Glutamatergic neuron (in vitro differentiated cells): ENCODE measurements at regions not wholly inside any gene's neighbourhood (a gene's known extent, or its start where the extent isn't known, plus 50 kb on each side); places are given as distances from the start of the nearest gene placed in this dataset.
A peak's percentile ranks its signal among the peaks of the same experiment; 100 is the strongest.

Source experiments
- DNase-seq: peaks from one replicate; pipeline ENCODE4 v3.0.0; 2022
- H3K27ac Mint-ChIP-seq: one replicate; pipeline ENCODE4 v1.8.0; 2020; ENCODE audit warnings: mild to moderate bottlenecking, mixed read lengths, inconsistent platforms; ENCODE audit not compliant: unreplicated experiment
- H3K27me3 Mint-ChIP-seq: one replicate; pipeline ENCODE4 v1.8.0; 2020; ENCODE audit warnings: mild to moderate bottlenecking, moderate library complexity, mixed read lengths, inconsistent platforms; ENCODE audit not compliant: unreplicated experiment
- H3K36me3 Mint-ChIP-seq: one replicate; pipeline ENCODE4 v1.8.0; 2020; ENCODE audit warnings: mild to moderate bottlenecking, mixed read lengths, inconsistent platforms; ENCODE audit not compliant: unreplicated experiment
- H3K4me1 Mint-ChIP-seq: one replicate; pipeline ENCODE4 v1.8.0; 2020; ENCODE audit warnings: mild to moderate bottlenecking, low read depth, mixed read lengths, inconsistent platforms; ENCODE audit not compliant: unreplicated experiment
- H3K4me3 Mint-ChIP-seq: one replicate; pipeline ENCODE4 v1.8.0; 2020; ENCODE audit warnings: mild to moderate bottlenecking, mixed read lengths, inconsistent platforms; ENCODE audit not compliant: unreplicated experiment
- H3K9me3 Mint-ChIP-seq: one replicate; pipeline ENCODE4 v1.8.0; 2020; ENCODE audit warnings: mild to moderate bottlenecking, moderate library complexity, mixed read lengths, inconsistent platforms; ENCODE audit not compliant: unreplicated experiment
- TF ChIP-seq, protein P1 (sequence below): fragments of 200-600 bp; sonication (generic); IDR thresholded peaks from one replicate; pipeline ENCODE4 v1.5.0; 2021; ENCODE audit not compliant: partially characterized antibody, unreplicated experiment

- H3K4me1 Mint-ChIP-seq, result no peaks in the 10 kb centered on the region
- no peak for DNase-seq
- no peak overlapping the region for H3K27ac Mint-ChIP-seq
- TF ChIP-seq, protein P1, sequence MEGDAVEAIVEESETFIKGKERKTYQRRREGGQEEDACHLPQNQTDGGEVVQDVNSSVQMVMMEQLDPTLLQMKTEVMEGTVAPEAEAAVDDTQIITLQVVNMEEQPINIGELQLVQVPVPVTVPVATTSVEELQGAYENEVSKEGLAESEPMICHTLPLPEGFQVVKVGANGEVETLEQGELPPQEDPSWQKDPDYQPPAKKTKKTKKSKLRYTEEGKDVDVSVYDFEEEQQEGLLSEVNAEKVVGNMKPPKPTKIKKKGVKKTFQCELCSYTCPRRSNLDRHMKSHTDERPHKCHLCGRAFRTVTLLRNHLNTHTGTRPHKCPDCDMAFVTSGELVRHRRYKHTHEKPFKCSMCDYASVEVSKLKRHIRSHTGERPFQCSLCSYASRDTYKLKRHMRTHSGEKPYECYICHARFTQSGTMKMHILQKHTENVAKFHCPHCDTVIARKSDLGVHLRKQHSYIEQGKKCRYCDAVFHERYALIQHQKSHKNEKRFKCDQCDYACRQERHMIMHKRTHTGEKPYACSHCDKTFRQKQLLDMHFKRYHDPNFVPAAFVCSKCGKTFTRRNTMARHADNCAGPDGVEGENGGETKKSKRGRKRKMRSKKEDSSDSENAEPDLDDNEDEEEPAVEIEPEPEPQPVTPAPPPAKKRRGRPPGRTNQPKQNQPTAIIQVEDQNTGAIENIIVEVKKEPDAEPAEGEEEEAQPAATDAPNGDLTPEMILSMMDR, result no peak
- H3K4me3 Mint-ChIP-seq, result no peak overlapping the region
- H3K36me3 Mint-ChIP-seq, result no peaks in the 10 kb centered on the region
- no peaks in the 10 kb centered on the region for H3K9me3 Mint-ChIP-seq
- no peaks in the 10 kb centered on the region for H3K27me3 Mint-ChIP-seq
These were observed 78.3 kb upstream of the CDK6 start for GRCh38 chr7:92914645-92915044.

DNA sequence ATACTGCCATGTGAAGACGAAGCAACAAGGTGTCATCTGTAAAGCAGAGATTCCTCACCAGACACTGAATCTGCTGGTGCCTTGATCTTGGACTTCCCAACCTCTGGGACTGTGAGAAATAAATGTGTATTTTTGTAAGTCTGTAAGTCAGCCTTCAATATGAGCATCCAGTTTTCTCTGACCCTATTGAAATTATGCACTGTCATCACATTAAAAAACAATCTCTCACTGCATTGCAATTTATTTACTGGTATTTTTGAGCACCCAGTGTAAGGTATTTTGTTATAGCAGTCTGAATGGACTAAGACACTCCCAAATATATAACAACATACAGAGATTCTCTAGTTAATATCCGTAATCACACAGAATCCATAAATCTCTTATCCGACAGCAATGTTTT is 77.5 kb upstream of the CDK6 start:
- no peaks in the 10 kb centered on the region for H3K4me1 Mint-ChIP-seq

GRCh38 chr7:92910976-92911375 is 74.6 kb upstream of the CDK6 start:
- H3K9me3 Mint-ChIP-seq, result no peaks in the 10 kb centered on the region
- DNase-seq, result no peak
- H3K27me3 Mint-ChIP-seq, result no peaks in the 10 kb centered on the region
- no peaks in the 10 kb centered on the region for H3K36me3 Mint-ChIP-seq
- TF ChIP-seq, protein P1, result no peak
- no peak overlapping the region for H3K27ac Mint-ChIP-seq
- H3K4me1 Mint-ChIP-seq, result no peaks in the 10 kb centered on the region
- H3K4me3 Mint-ChIP-seq, result no peak overlapping the region

More for the DNA sequence above, 77.5 kb upstream of the CDK6 start:
- TF ChIP-seq, protein P1, result no peak
- no peaks in the 10 kb centered on the region for H3K36me3 Mint-ChIP-seq
- no peak for DNase-seq
- H3K9me3 Mint-ChIP-seq, result no peaks in the 10 kb centered on the region
- H3K27me3 Mint-ChIP-seq, result no peaks in the 10 kb centered on the region
- no peak overlapping the region for H3K27ac Mint-ChIP-seq
- H3K4me3 Mint-ChIP-seq, result no peak overlapping the region

- H3K9me3 Mint-ChIP-seq, result no peaks in the 10 kb centered on the region
- no peaks in the 10 kb centered on the region for H3K27me3 Mint-ChIP-seq
- H3K27ac Mint-ChIP-seq, result peak overlapping the region; percentile 69
- no peak overlapping the region for H3K4me3 Mint-ChIP-seq
- TF ChIP-seq, protein P1, result no peak
- H3K36me3 Mint-ChIP-seq, result no peaks in the 10 kb centered on the region
- no peak for DNase-seq
- H3K4me1 Mint-ChIP-seq, result no peaks in the 10 kb centered on the region
These were observed 73.5 kb upstream of the CDK6 start for GRCh38 chr7:92909686-92910475.

GRCh38 chr7:92904244-92905131 is 68.1 kb upstream of the CDK6 start:
- H3K27me3 Mint-ChIP-seq, result no peaks in the 10 kb centered on the region
- TF ChIP-seq, protein P1, result no peak
- peaks cover 2% of the 10 kb centered on the region for H3K9me3 Mint-ChIP-seq
- H3K4me1 Mint-ChIP-seq, result no peaks in the 10 kb centered on the region
- H3K27ac Mint-ChIP-seq, result no peak overlapping the region
- no peaks in the 10 kb centered on the region for H3K36me3 Mint-ChIP-seq
- H3K4me3 Mint-ChIP-seq, result no peak overlapping the region
- peak; percentile 33 for DNase-seq
